GM19372 (cell line): ENCODE measurements at regions not wholly inside any gene's neighbourhood (a gene's known extent, or its start where the extent isn't known, plus 50 kb on each side); places are given as distances from the start of the nearest gene placed in this dataset.
"Not testable (repeated sequence)": the region's sequence is repeated elsewhere in the genome, so short reads cannot be mapped to it uniquely, and the experiment has no call there.

Experiments
- ATAC-seq: cut with Tn5 transposase; IDR thresholded peaks from one replicate; pipeline ENCODE4 v1.9.1; 2021; ENCODE audit warnings: mild to moderate bottlenecking, low read depth, moderate library complexity; ENCODE audit not compliant: unreplicated experiment

DNA sequence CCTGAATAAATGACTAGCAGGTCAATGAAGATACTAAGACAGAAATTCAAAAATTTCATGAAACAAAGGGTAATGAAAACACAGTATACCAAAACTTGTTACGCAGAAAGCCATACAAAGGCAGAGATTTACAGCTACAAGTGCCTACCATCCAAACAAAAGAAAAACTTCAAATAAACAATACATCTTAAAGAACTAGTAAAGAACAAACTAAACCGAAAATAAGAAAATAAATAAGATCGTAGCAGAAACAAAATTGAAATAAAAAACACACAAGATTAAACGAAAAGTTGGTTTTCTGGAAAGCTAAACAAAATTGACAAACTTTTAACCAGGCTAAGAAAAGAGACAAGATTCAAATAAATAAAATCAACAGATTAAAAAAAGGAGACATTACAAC, 51.5 kb downstream of the VPREB1 start:
- ATAC-seq = not testable (repeated sequence)

DNA sequence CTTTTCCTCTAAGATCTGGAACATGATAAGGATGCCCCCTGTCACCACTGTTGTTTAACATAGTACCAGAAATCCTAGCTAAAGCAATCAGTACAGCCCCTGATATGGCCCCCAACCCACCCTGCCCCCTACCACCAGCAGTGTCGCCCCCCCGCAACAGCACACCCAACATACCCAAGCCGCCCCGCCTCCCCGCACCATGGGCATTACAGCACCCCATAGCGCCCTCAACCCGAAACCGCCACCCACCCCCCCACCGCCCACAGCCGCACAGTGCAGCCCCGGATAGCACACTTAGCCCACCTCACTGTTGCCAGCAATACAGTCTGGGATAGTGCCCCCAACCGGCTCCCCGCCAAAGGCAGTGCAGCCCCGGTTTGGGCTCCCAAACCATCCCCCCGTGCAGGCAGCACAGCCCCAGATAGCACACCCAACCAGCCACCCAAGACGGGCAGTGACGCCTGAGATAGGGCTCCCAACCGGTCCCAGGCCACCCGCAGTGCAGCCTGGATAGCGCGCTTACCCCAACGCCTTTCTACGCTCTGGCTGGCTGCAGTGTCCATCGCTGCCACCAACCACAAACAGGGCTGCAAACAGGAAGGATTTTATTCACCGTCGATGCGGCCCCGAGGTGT, 52.7 kb downstream of the VPREB1 start:
- ATAC-seq = not testable (repeated sequence)

DNA sequence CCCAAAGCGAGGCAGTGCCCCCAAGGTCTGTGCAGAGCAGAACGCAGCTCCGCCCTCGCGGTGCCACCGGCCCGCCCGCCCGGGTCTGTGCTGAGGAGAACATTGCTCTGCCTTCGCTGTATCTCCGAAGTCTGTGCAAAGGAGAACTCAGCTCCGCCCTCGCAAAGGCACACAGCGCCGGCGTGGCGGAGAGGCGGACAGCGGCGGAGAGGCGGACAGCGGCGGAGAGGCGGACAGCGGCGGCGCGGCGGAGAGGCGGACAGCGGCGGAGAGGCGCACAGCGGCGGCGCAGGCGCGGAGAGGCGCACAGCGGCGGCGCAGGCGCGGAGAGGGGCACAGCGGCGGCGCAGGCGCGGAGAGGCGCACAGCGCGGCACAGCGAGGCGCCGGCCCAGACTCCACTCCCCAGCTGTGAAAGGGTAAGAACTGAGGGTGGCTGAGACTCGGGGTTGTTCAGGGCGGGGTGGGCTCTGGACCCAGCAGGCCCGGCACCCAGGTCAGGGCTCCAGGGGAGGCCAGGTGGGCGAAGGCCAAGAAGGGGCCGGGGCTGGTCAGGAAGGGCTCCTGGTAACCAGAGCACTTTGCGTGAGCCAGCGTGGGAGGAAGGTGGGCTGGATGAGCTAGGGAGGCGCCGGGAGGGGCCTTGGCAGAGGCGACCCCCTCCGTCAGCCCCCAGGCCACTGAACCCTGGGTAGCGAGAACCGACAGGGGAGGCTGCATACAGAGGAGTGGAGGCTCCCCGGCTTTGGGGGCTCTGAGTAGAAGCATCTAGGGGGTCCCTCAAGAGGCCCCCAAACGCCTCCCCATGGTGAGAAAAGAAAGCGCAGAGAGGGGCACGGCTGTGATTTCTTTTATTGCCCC, 53.4 kb downstream of the VPREB1 start:
- peak; percentile 100 for ATAC-seq

DNA sequence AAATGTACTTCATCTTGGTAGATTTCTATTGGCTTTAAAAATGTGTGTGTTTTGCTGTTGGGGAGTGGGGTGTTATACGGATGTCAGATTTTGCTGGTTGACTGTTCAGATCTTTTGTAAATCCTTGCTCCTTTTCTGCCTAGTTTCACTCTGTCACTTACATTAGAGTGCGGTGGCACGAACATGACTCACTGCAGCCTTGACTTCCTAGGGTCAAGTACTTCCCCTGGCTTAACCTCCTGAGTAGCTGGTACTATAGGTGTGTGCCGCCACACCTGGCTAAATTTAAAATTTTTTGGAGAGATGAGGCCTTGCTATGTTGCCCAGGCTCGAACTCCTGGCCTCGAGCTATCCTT, 54.0 kb downstream of the VPREB1 start:
- ATAC-seq = not testable (repeated sequence)

DNA sequence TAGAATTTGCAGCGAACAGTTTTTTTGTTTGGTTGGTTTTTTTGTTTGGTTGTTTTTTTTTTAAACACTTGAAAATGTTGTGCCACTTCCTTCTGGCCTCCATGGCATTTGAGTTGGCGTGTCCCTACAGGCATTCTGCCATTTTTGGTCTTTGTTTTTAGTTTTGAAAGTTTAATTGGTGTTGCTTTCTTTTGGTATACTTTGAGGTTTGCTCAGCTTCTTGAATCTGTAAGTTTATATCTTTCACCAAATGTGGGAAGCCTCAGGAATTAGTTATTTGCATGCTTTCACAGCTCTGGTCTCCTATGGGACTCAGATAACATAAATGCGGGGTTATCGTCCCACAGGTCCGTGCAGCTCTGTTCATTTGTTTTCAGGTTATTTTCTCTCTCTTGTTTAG, 55.9 kb downstream of the VPREB1 start:
- not testable (repeated sequence) for ATAC-seq

DNA sequence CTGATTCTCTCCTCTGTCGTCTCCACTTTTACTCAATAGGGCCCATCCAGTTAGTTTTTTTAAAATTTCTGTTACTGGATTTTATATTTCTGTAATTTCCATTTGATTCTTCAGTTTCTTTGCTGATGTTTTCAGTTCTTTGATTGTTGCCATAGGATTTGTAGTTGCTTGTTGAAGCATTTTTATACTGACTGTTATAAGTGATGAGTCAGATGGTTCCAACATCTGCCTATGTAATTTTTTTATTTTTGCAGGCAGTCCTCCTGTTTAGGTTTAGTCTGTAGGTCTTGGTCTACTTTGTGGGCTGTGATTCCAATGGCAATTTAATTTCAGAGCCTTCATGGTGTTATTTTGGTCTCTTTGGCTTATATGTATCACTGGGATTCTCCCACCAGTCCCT, 56.4 kb downstream of the VPREB1 start:
- ATAC-seq = not testable (repeated sequence)

DNA sequence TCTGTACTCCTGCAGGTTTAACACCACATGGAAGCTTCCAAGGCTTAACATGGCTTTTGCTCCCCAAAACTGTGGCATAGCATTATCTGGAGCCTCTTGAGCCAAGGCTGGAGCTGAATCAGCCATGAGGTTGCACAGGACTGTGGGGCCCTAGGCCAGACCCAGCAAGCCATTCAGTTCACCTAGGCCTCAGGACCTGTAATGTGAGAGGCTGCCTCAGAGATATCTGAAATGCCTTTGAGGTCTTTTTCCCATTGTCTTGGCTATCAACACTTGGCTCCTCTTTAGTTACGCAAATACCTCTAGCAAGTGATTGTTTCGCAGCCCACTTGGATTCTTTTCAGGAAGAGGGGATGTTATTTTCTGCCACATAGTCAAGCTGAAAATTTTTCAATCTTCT, 72.0 kb downstream of the VPREB1 start:
- ATAC-seq = no peak

DNA sequence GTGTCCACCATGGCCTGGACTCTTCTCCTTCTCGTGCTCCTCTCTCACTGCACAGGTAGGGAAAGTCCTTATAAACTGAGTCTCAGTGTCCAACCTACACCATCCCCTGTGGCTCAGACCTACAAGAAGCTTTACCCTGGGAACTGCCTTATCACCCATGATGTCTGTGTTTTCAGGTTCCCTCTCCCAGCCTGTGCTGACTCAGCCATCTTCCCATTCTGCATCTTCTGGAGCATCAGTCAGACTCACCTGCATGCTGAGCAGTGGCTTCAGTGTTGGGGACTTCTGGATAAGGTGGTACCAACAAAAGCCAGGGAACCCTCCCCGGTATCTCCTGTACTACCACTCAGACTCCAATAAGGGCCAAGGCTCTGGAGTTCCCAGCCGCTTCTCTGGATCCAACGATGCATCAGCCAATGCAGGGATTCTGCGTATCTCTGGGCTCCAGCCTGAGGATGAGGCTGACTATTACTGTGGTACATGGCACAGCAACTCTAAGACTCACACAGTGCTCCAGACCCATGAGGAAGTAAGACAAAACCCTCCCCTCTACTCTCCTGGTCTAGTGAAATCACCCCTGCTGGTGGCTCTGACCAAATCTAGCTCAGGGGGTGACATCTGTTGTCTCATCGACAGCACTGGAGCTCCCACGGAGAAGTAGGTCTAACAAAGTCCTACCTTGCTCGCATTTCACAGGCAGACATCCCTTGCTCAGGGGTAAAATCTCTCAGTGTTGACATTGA, 74.3 kb downstream of the VPREB1 start:
- ATAC-seq = no peak

DNA sequence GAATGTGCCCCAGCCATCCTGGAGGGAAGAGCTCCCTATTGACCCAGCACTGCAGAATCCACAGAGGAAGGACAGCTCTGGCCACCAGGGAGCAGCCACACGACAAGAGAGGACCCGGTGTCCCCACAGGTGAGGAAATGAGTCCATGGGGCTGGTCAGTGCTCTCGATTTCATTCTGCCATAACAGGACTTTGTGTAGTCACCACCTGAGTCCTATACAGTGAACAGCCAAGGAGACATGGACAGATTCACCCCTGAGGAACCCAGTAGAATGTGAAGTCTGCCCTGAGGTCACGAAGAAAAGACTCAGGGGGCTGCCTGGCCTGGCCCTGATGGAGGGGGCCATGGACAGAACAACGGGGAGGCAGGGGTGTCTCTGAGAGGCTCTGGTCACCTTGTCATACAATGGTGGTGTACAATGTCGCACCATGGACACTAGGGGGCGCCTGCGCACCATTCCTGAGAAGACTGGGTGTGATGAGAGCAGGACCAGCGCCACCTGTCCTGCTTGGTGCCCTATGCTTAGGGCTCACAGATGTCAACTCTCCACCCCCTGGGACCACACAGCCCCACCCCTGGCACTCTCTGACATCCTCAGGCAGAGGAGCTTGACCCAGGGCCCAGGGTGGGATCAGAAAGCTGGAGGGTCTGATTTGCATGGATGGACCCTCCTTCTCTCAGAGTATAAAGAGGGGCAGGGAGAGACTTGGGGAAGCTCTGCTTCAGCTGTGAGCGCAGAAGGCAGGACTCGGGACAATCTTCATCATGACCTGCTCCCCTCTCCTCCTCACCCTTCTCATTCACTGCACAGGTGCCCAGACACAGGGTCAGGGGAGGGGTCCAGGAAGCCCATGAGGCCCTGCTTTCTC, 77.4 kb downstream of the VPREB1 start:
- peak; percentile 61 for ATAC-seq

DNA sequence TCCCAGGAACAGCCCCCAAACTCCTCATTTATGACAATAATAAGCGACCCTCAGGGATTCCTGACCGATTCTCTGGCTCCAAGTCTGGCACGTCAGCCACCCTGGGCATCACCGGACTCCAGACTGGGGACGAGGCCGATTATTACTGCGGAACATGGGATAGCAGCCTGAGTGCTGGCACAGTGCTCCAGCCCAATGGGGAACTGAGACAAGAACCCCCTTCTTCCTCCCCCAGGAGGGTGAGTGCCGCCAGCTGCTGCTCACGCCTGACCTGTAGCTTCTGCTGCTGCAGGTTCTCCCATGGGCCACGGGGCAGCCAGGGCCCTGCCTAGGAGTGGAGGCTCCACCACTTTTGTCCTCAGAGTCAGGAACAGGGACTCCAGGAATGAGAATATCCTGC, 78.2 kb downstream of the VPREB1 start:
- no peak for ATAC-seq

DNA sequence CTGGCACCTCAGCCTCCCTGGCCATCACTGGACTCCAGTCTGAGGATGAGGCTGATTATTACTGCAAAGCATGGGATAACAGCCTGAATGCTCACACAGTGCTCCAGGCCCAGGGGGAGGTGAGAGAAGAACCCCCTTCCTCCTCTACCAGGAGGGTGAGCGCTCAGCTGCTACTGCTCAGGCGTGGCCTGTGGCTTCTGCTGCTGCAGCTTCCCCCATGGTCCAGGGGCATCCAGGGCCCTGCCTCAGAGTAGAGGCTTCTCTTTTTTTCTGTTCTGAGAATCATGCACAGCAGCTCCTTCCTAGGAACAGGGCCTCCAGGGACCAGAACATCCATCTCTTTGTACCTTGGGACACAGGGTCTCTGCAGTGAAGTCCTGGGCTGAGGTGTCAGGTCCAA, 83.1 kb downstream of the VPREB1 start:
- ATAC-seq = no peak

DNA sequence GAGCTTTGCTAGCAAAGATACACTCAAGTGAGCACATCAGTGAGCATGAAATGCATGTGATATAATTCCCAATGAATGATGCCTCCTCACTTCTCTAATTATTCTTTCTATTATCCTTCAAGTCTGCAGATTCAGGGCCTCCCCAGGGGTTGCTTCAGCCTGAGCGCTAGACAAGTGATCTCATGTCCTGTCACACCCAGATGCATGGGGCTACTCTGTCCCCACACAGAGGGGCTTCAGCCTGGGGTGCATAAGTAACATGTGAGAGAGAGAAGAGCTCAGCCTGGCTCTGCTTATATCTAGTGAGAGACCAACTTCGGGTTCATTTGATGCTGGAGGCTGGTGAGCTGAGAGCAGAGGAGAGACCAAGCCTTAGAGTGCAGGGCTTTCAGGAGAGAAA, 85.2 kb downstream of the VPREB1 start:
- ATAC-seq = no peak

DNA sequence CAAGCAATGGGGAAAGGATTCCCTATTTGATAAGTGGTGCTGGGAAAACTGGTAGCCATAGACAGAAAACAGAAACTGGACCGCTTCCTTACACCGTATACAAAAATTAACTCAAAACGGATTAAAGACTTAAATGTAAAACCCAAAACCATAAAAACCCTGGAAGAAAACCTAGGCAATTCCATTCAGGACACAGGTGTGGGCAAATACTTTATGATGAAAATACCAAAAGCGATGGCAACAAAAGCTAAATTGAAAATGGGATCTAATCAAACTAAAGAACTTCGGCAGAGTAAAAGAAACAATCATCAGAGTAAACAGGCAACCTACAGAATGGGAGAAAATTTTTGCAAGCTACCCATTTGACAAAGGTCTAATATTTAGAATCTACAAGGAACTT, 91.1 kb downstream of the VPREB1 start:
- ATAC-seq = not testable (repeated sequence)

DNA sequence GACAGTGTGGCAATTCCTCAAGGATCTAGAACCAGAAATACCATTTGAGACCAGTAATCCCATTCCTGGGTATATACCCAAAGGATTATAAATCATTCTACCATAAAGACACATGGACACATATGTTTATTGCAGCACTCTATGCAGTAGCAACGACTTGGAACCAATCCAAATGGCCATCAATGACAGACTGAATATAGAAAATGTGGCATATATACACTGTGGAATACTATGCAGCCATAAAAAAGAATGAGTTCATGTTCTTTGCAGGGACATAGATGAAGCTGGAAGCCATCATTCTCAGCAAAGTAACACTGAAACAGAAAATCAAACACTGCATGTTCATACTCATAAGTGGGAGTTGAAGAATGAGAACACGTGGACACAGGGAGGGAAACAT, 91.7 kb downstream of the VPREB1 start:
- ATAC-seq = not testable (repeated sequence)

DNA sequence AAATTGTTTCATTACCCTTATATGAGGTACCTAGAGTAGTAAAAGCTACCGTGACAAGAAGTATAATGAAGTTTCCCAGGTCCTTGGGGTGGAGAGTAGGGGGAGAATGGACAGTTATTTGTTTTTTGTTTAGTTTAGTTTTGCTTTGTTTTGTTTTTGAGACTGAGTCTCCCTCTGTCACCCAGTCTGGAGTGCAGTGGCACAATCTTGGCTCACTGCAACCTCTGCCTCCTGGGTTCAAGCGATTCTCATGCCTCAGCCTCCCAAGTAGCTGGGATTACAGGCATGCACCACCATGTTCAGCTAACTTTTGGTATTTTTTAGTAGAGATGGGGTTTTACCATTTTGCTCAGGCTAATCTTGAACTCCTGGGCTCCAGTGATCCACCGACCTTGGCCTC, 94.2 kb downstream of the VPREB1 start:
- not testable (repeated sequence) for ATAC-seq

DNA sequence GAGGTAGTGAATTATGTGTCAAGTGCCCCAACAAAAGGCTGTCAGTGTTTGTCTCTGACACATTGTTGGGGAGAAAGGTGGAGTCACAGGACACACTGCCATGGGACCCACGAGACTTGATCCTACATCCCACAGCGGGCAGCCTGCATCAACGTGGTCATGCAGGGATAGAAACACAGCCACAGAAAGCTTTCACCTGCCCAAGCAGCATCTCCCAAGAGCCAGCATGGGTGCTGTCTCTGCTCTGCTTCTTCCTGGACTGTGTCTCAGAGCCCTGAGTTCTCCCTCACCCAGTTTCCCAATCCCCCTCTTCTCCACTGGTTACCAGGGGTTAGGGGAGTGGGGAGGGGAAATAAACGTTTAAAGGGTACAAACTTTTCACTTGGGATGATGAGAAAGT, 97.2 kb downstream of the VPREB1 start:
- ATAC-seq = no peak

DNA sequence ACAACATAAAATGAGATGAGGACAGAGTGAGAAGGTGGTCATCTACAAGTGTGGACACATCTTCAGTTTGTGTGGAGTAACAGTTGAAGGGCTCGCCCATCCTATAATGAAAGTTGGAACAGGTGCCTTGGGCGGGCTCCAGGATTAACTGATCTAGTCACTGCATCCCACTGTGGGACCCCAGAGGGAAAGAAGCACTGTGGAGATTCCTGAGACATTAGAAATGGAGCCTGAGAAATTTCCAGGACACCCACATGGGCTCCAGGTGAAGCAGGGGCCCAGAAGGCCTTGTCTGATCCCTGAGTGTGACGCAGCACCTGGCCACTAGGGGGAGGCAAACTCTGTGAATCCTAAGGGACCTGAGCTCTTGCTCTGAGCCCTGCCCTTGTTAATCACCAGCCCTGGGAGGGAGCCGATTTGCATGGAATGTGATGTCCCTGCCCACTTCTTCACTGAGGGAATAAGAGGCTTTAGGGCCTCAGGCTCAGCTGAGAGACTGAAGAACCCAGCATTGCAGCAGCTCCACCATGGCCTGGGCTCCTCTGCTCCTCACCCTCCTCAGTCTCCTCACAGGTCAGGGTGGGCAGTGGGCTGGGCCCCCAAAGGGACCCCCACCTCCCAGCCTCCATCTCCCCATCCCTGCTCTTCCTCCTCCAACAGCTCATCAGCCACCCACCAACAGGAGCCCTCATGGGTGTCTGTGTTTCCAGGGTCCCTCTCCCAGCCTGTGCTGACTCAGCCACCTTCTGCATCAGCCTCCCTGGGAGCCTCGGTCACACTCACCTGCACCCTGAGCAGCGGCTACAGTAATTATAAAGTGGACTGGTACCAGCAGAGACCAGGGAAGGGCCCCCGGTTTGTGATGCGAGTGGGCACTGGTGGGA, 98.4 kb downstream of the VPREB1 start:
- no peak for ATAC-seq

DNA sequence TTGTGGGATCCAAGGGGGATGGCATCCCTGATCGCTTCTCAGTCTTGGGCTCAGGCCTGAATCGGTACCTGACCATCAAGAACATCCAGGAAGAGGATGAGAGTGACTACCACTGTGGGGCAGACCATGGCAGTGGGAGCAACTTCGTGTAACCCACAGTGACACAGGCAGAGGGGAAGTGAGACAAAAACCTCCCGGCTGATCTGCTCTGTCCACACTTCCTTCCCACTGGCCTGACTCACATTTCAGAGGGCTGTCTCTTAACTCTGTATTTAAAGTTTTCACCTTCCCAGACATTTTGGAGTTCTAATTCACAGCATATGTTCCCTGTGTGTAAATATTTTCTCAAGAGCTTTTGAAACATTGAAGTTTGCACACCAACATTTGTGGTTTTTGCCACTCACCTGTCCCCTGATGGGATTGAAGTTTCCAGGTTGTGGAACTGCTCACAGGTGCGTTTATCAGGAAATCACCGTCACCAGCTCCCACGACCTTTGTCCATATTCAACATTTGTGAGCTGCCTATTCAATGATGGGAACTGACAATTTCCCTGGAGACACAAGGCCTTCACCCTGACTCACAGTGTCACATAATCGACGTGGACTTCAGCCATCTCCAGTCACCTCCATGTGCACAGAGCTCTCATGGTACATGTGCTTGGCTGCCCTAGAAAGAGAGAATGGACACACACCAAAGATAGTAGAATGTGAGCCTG, 99.2 kb downstream of the VPREB1 start:
- ATAC-seq = no peak

DNA sequence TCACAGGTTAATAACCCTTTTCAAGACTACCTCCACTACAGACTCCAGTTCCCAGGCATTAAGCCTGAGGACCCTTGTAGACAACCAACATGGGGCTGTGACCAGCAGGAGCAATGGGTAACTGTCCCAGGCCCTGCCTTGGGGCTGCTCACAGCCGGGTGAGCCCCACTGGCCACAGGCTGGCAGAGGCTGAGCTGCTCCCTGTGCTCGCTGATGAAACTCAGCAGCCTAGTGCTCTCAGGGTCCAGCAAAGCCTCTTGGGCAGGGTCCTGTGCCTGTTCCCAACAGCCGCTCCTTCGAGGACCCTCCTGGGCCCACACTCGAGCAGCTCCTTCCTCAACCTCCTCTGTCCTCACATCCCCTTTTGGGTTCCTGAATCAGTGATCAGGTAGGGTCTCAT, 99.8 kb downstream of the VPREB1 start:
- no peak for ATAC-seq
